Renal cortical epithelial cell (primary cell): ENCODE measurements at regions not wholly inside any gene's neighbourhood (a gene's known extent, or its start where the extent isn't known, plus 50 kb on each side); places are given as distances from the start of the nearest gene placed in this dataset.
"Not testable (repeated sequence)": the region's sequence is repeated elsewhere in the genome, so short reads cannot be mapped to it uniquely, and the experiment has no call there.

ENCODE experiments used
- DNase-seq: peaks from one replicate; pipeline ENCODE4 v3.0.0-alpha.2; 2011; ENCODE audit warnings: low read depth

GRCh38 chr21:19986396-19986795, 1011.8 kb upstream of the NCAM2 start:
- DNase-seq = no peak

GRCh38 chr21:19987671-19988070, 1010.5 kb upstream of the NCAM2 start:
- no peak for DNase-seq

GRCh38 chr21:19992540-19992939, 1005.7 kb upstream of the NCAM2 start:
- DNase-seq = no peak

GRCh38 chr21:19993268-19993667, 1004.9 kb upstream of the NCAM2 start:
- DNase-seq = no peak

GRCh38 chr21:19995253-19995652, 1003.0 kb upstream of the NCAM2 start:
- no peak for DNase-seq

GRCh38 chr21:19998453-19998852, 999.8 kb upstream of the NCAM2 start:
- no peak for DNase-seq

GRCh38 chr21:19999369-20000272, 998.6 kb upstream of the NCAM2 start:
- DNase-seq = no peak

GRCh38 chr21:20004367-20004766, 993.8 kb upstream of the NCAM2 start:
- DNase-seq = no peak

GRCh38 chr21:20010691-20011200, 987.5 kb upstream of the NCAM2 start:
- no peak for DNase-seq

- no peak for DNase-seq
These were observed 984.4 kb upstream of the NCAM2 start for GRCh38 chr21:20013851-20014250.

- DNase-seq = no peak
These were observed 981.7 kb upstream of the NCAM2 start for GRCh38 chr21:20016435-20017005.

GRCh38 chr21:20020026-20020425, 978.2 kb upstream of the NCAM2 start:
- no peak for DNase-seq

GRCh38 chr21:20023193-20023592, 975.0 kb upstream of the NCAM2 start:
- DNase-seq = no peak

GRCh38 chr21:20024741-20025140, 973.5 kb upstream of the NCAM2 start:
- no peak for DNase-seq

GRCh38 chr21:20026543-20026942, 971.7 kb upstream of the NCAM2 start:
- DNase-seq = no peak

- DNase-seq = no peak
These were observed 967.8 kb upstream of the NCAM2 start for GRCh38 chr21:20030390-20030789.

- no peak for DNase-seq
These were observed 966.4 kb upstream of the NCAM2 start for GRCh38 chr21:20031807-20032206.

GRCh38 chr21:20040768-20041167, 957.4 kb upstream of the NCAM2 start:
- DNase-seq = no peak

GRCh38 chr21:20045197-20045596, 953.0 kb upstream of the NCAM2 start:
- no peak for DNase-seq

GRCh38 chr21:20048130-20048837, 949.9 kb upstream of the NCAM2 start:
- not testable (repeated sequence) for DNase-seq

- no peak for DNase-seq
These were observed 914.9 kb upstream of the NCAM2 start for GRCh38 chr21:20083336-20083735.

- DNase-seq = no peak
These were observed 914.3 kb upstream of the NCAM2 start for GRCh38 chr21:20083925-20084324.

GRCh38 chr21:20086508-20086907, 911.7 kb upstream of the NCAM2 start:
- DNase-seq = no peak
